DOHH2 (cell line): ENCODE measurements at regions not wholly inside any gene's neighbourhood (a gene's known extent, or its start where the extent isn't known, plus 50 kb on each side); places are given as distances from the start of the nearest gene placed in this dataset.

Experiments used
- H3F3A ChIP-seq: fragments of 200-600 bp; sonication (generic), shearing (Covaris generic); 2 replicates; pipeline ENCODE4 v1.6.0; 2016; ENCODE audit warnings: antibody characterized with exemption, mild to moderate bottlenecking; ENCODE audit not compliant: control insufficient read depth, insufficient read depth
- H3K27ac ChIP-seq: fragments of 200-600 bp; sonication (generic); 2 replicates; pipeline ENCODE4 v1.5.1; 2014; ENCODE audit warnings: low read depth, mild to moderate bottlenecking, low read length, moderate library complexity
- H3K27me3 ChIP-seq: fragments of 200-600 bp; sonication (generic); 2 replicates; pipeline ENCODE4 v1.6.1; 2014; ENCODE audit warnings: mild to moderate bottlenecking, low read length, mixed read lengths; ENCODE audit not compliant: control insufficient read depth
- H3K36me3 ChIP-seq: fragments of 200-600 bp; sonication (generic); 2 replicates; pipeline ENCODE4 v1.6.1; 2014; ENCODE audit warnings: mild to moderate bottlenecking, low read length, moderate library complexity, mixed read lengths; ENCODE audit not compliant: control insufficient read depth
- H3K4me1 ChIP-seq: fragments of 200-600 bp; sonication (generic); 2 replicates; pipeline ENCODE4 v1.6.1; 2014; ENCODE audit warnings: mild to moderate bottlenecking, low read length, mixed read lengths; ENCODE audit not compliant: control insufficient read depth
- H3K4me2 ChIP-seq: fragments of 200-600 bp; sonication (generic); 2 replicates; pipeline ENCODE4 v1.6.0; 2014; ENCODE audit warnings: mild to moderate bottlenecking, low read length, moderate library complexity
- H3K4me3 ChIP-seq: fragments of 200-600 bp; sonication (generic); 2 replicates; pipeline ENCODE4 v1.5.1; 2014; ENCODE audit warnings: mild to moderate bottlenecking, low read length, mixed read lengths
- H3K79me2 ChIP-seq: fragments of 200-600 bp; sonication (generic); 2 replicates; pipeline ENCODE4 v1.6.1; 2014; ENCODE audit warnings: mild to moderate bottlenecking, low read length, mixed read lengths; ENCODE audit not compliant: control insufficient read depth
- H3K9me2 ChIP-seq: fragments of 200-600 bp; sonication (generic); replicated peaks from 2 replicates; pipeline ENCODE4 v1.6.1; 2014; ENCODE audit warnings: mild to moderate bottlenecking, low read length, mixed read lengths; ENCODE audit not compliant: control insufficient read depth
- H3K9me3 ChIP-seq: fragments of 200-600 bp; sonication (generic); 2 replicates; pipeline ENCODE4 v1.6.1; 2014; ENCODE audit warnings: antibody characterized with exemption, low read length, mixed read lengths; ENCODE audit not compliant: control insufficient read depth, insufficient read depth
- H4K20me1 ChIP-seq: fragments of 200-600 bp; sonication (generic); 2 replicates; pipeline ENCODE4 v1.6.0; 2014; ENCODE audit warnings: low read depth, mild to moderate bottlenecking, antibody characterized with exemption, low read length, moderate library complexity; ENCODE audit not compliant: control insufficient read depth, insufficient read depth
- EZH2phosphoT487 ChIP-seq: fragments of 200-600 bp; sonication (generic); IDR thresholded peaks from 2 replicates; pipeline ENCODE4 v1.6.1; 2017; ENCODE audit warnings: borderline replicate concordance, mild to moderate bottlenecking, antibody characterized with exemption, low read length, moderate library complexity, mixed read lengths
- TF ChIP-seq, protein P1 (sequence below): fragments of 200-600 bp; sonication (generic); IDR thresholded peaks from one replicate; pipeline ENCODE4 v1.5.1; 2014; ENCODE audit warnings: antibody characterized with exemption, mild to moderate bottlenecking, low read depth, low read length; ENCODE audit not compliant: poor library complexity, severe bottlenecking

DNA sequence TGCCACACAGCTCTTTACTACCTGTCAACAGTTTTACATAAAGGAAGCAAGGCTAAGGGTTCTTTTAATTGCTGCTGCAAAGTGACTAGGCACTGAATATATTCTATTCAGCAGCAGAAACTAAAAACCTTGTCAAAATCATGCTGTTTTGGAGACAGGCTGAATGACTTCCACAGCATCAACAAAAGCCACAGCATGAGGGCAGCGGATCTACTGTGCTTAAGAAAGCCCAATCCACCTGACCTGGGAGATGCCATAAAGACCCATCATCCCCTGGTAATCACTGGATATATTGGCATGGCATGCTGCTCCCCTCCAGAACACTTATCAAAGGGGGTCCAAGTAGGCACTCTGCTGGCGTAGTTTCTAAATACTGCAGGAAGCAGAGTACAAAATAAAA is 715.1 kb upstream of the SLC8A1 start:
- H3K4me3 ChIP-seq = no peak overlapping the region
- H3K79me2 ChIP-seq = no peaks in the 10 kb centered on the region
- no peaks in the 10 kb centered on the region for H3K4me1 ChIP-seq
- TF ChIP-seq EZH2phosphoT487 = no peak
- TF ChIP-seq, protein P1, sequence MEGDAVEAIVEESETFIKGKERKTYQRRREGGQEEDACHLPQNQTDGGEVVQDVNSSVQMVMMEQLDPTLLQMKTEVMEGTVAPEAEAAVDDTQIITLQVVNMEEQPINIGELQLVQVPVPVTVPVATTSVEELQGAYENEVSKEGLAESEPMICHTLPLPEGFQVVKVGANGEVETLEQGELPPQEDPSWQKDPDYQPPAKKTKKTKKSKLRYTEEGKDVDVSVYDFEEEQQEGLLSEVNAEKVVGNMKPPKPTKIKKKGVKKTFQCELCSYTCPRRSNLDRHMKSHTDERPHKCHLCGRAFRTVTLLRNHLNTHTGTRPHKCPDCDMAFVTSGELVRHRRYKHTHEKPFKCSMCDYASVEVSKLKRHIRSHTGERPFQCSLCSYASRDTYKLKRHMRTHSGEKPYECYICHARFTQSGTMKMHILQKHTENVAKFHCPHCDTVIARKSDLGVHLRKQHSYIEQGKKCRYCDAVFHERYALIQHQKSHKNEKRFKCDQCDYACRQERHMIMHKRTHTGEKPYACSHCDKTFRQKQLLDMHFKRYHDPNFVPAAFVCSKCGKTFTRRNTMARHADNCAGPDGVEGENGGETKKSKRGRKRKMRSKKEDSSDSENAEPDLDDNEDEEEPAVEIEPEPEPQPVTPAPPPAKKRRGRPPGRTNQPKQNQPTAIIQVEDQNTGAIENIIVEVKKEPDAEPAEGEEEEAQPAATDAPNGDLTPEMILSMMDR = no peak
- H3K9me2 ChIP-seq = no peaks in the 10 kb centered on the region
- no peaks in the 10 kb centered on the region for H3K9me3 ChIP-seq
- H3F3A ChIP-seq = no peaks in the 10 kb centered on the region
- no peaks in the 10 kb centered on the region for H3K36me3 ChIP-seq
- H3K4me2 ChIP-seq = no peak overlapping the region
- H3K27ac ChIP-seq = no peak overlapping the region
- H4K20me1 ChIP-seq = no peaks in the 10 kb centered on the region
- H3K27me3 ChIP-seq = no peaks in the 10 kb centered on the region

DNA sequence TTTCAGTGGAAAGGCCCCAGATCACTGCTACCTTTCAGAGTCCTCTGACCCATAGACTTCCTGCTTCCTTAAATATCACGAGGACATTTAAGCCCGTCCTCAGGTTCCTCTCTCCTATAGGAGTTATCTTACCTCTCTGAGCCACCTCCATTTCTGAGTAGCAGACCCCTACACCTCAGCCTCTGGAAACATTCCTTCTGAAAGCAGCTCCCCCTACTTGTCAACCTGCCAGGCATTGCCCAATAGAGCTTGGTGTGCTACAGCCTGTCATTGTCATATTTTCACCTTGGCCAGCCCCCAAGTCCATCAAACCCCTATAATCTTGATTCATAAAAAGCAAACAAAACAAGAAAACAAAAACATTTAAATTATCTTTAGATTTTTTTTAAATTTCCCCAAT is 717.9 kb upstream of the SLC8A1 start:
- Histone ChIP-seq H4K20me1 (no peaks in the 10 kb centered on the region), H3K9me3 (no peaks in the 10 kb centered on the region), H3K9me2 (no peaks in the 10 kb centered on the region), H3K4me3 (no peak overlapping the region), H3K4me2 (no peak overlapping the region), H3K27ac (no peak overlapping the region), H3F3A (no peaks in the 10 kb centered on the region), H3K79me2 (no peaks in the 10 kb centered on the region), H3K36me3 (no peaks in the 10 kb centered on the region), H3K27me3 (no peaks in the 10 kb centered on the region), H3K4me1 (no peaks in the 10 kb centered on the region)
- TF ChIP-seq, protein P1 = no peak
- no peak for TF ChIP-seq EZH2phosphoT487

DNA sequence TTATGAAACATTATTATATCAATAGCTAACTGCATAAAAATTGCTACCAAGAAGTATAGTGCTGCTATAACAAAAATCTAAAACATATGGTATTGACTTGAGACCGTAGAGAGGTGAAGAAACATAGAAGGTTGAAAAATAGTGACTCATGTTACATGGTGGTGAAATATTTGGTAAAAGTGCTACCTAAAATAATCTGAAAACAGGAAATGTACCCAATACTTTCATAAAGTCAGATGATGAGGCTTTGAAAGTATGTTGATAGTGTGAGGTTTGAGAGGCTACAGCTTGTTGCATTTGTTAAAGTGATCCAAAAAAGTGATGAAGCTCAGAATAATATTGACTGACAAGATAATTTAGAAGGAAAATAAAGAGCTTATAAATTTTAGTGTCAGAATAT is 718.7 kb upstream of the SLC8A1 start:
- H4K20me1 ChIP-seq = no peaks in the 10 kb centered on the region
- TF ChIP-seq, protein P1 = no peak
- TF ChIP-seq EZH2phosphoT487 = no peak
- H3K4me2 ChIP-seq = no peak overlapping the region
- H3K27me3 ChIP-seq = no peaks in the 10 kb centered on the region
- no peak overlapping the region for H3K27ac ChIP-seq
- no peaks in the 10 kb centered on the region for H3K9me3 ChIP-seq
- no peaks in the 10 kb centered on the region for H3K79me2 ChIP-seq
- no peaks in the 10 kb centered on the region for H3K36me3 ChIP-seq
- H3K4me3 ChIP-seq = no peak overlapping the region
- H3F3A ChIP-seq = no peaks in the 10 kb centered on the region
- no peaks in the 10 kb centered on the region for H3K9me2 ChIP-seq
- H3K4me1 ChIP-seq = no peaks in the 10 kb centered on the region

DNA sequence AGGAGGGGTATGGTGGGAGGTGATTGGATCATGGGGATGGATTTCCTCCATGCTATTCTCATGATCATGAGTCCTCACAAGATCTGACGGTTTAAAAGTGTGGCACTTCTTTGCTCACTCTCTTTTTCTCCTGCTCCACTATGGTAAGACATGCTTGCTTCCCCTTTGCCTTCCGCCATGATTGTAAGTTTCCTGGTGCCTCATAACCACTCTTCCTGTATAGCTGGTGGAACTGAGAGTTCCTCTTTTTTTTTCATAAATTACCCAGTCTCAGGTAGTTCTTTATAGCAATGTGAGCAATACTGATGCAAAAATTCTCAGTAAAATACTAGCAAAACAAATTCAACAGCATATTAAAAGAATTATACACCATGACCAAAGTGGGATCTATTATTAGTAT is 728.5 kb upstream of the SLC8A1 start:
- H3K27ac ChIP-seq = no peak overlapping the region
- H3K27me3 ChIP-seq = no peaks in the 10 kb centered on the region
- H3K36me3 ChIP-seq = no peaks in the 10 kb centered on the region
- no peaks in the 10 kb centered on the region for H3F3A ChIP-seq
- H3K9me2 ChIP-seq = no peaks in the 10 kb centered on the region
- TF ChIP-seq, protein P1 = no peak
- no peak for TF ChIP-seq EZH2phosphoT487
- no peaks in the 10 kb centered on the region for H4K20me1 ChIP-seq
- H3K4me3 ChIP-seq = no peak overlapping the region
- H3K4me2 ChIP-seq = no peak overlapping the region
- H3K4me1 ChIP-seq = no peaks in the 10 kb centered on the region
- no peaks in the 10 kb centered on the region for H3K79me2 ChIP-seq
- H3K9me3 ChIP-seq = no peaks in the 10 kb centered on the region
